Stimulated activated CD8-positive, alpha-beta memory T cell treated with anti-CD3 and anti-CD28 coated beads, Interleukin-4, amount 100 ng/mL, for 48 hours (primary cell): ENCODE measurements at regions not wholly inside any gene's neighbourhood (a gene's known extent, or its start where the extent isn't known, plus 50 kb on each side); places are given as distances from the start of the nearest gene placed in this dataset.
"Not testable (repeated sequence)": the region's sequence is repeated elsewhere in the genome, so short reads cannot be mapped to it uniquely, and the experiment has no call there.

Experiments
- DNase-seq: peaks from one replicate; pipeline ENCODE4 v3.0.0-alpha.2; 2020

GRCh38 chr2:204145791-204146190, 209.2 kb downstream of the ICOS start:
- DNase-seq, result no peak

GRCh38 chr2:204147040-204147439, 210.5 kb downstream of the ICOS start:
- not testable (repeated sequence) for DNase-seq

- no peak for DNase-seq
Observed at GRCh38 chr2:204150721-204151120, 214.2 kb downstream of the ICOS start.

GRCh38 chr2:204152616-204153015, 216.1 kb downstream of the ICOS start:
- DNase-seq, result no peak

- no peak for DNase-seq
Observed at GRCh38 chr2:204154863-204155262, 218.3 kb downstream of the ICOS start.

GRCh38 chr2:204156456-204156855, 219.9 kb downstream of the ICOS start:
- DNase-seq, result no peak

GRCh38 chr2:204157684-204158083, 221.1 kb downstream of the ICOS start:
- no peak for DNase-seq

GRCh38 chr2:204159526-204159925, 223.0 kb downstream of the ICOS start:
- no peak for DNase-seq

GRCh38 chr2:204160989-204161388, 224.4 kb downstream of the ICOS start:
- no peak for DNase-seq

GRCh38 chr2:204161886-204162285, 225.3 kb downstream of the ICOS start:
- DNase-seq, result no peak

- DNase-seq, result no peak
Observed at GRCh38 chr2:204166961-204167360, 230.4 kb downstream of the ICOS start.

GRCh38 chr2:204167670-204168069, 231.1 kb downstream of the ICOS start:
- DNase-seq, result not testable (repeated sequence)

- DNase-seq, result no peak
Observed at GRCh38 chr2:204170411-204170810, 233.8 kb downstream of the ICOS start.

- no peak for DNase-seq
Observed at GRCh38 chr2:204171432-204172144, 235.0 kb downstream of the ICOS start.

- DNase-seq, result no peak
Observed at GRCh38 chr2:204172145-204172600, 235.6 kb downstream of the ICOS start.

- no peak for DNase-seq
Observed at GRCh38 chr2:204174034-204174433, 237.5 kb downstream of the ICOS start.

- no peak for DNase-seq
Observed at GRCh38 chr2:204175552-204176271, 239.1 kb downstream of the ICOS start.

GRCh38 chr2:204176306-204176705, 239.7 kb downstream of the ICOS start:
- no peak for DNase-seq

- DNase-seq, result no peak
Observed at GRCh38 chr2:204177251-204177976, 240.9 kb downstream of the ICOS start.

- peak; percentile 83 for DNase-seq
Observed at GRCh38 chr2:204177977-204178522, 241.5 kb downstream of the ICOS start.

- DNase-seq, result no peak
Observed at GRCh38 chr2:204180649-204181048, 244.1 kb downstream of the ICOS start.

GRCh38 chr2:204183608-204184007, 247.0 kb downstream of the ICOS start:
- no peak for DNase-seq

GRCh38 chr2:204184226-204184625, 247.7 kb downstream of the ICOS start:
- no peak for DNase-seq
